CD4-positive, CD25-positive, alpha-beta regulatory T cell (primary cell): ENCODE measurements at regions not wholly inside any gene's neighbourhood (a gene's known extent, or its start where the extent isn't known, plus 50 kb on each side); places are given as distances from the start of the nearest gene placed in this dataset.
A peak's percentile ranks its signal among the peaks of the same experiment; 100 is the strongest.

Source experiments
- ATAC-seq, 2 donors: fragments of 150-1000 bp; cut with Tn5 transposase; one replicate each; pipeline ENCODE4 v1.10.0; 2021; ENCODE audit warnings: low read depth in 2 of 2, moderate number of reproducible peaks in 2 of 2, moderate library complexity in 1 of 2
- DNase-seq, 3 donors: peaks; one replicate each; pipeline versions ENCODE4 v3.0.0 to v3.0.0-alpha.2; 2012 to 2022; ENCODE audit warnings: mixed read lengths in 1 of 3
- H3K27ac ChIP-seq: one replicate; pipeline ENCODE4 v1.7.0; 2013; ENCODE audit warnings: mild to moderate bottlenecking, low read length; ENCODE audit not compliant: insufficient read depth, poor library complexity, severe bottlenecking
- H3K27me3 ChIP-seq: one replicate; pipeline ENCODE4 v1.7.0; 2013; ENCODE audit warnings: low read length; ENCODE audit not compliant: control insufficient read depth, insufficient read depth
- H3K36me3 ChIP-seq: one replicate; pipeline ENCODE4 v1.7.0; 2013; ENCODE audit warnings: mild to moderate bottlenecking, low read length, moderate library complexity; ENCODE audit not compliant: control insufficient read depth, insufficient read depth
- H3K4me1 ChIP-seq: 2 replicates; pipeline ENCODE4 v1.7.0; 2013; ENCODE audit warnings: mild to moderate bottlenecking, low read length; ENCODE audit not compliant: insufficient read depth, control insufficient read depth, poor library complexity, severe bottlenecking
- H3K4me3 ChIP-seq: one replicate; pipeline ENCODE4 v1.7.0; 2013; ENCODE audit warnings: low read depth, mild to moderate bottlenecking, low read length, moderate library complexity
- H3K9me3 ChIP-seq, 2 experiments: 1 replicate in 1 of 2; 2 replicates in 1 of 2; pipeline ENCODE4 v1.7.0; 2013; ENCODE audit warnings: low read length in 2 of 2, mild to moderate bottlenecking in 1 of 2, moderate library complexity in 1 of 2; ENCODE audit not compliant: control insufficient read depth in 2 of 2
- H3K27ac Mint-ChIP-seq, 3 donors: one replicate each; pipeline ENCODE4 v1.8.0; 2020 to 2022; ENCODE audit warnings: mild to moderate bottlenecking in 3 of 3, mixed read lengths in 3 of 3, moderate library complexity in 2 of 3
- H3K27me3 Mint-ChIP-seq: one replicate; pipeline ENCODE4 v1.8.0; 2022; ENCODE audit warnings: mild to moderate bottlenecking, mixed read lengths
- H3K36me3 Mint-ChIP-seq: one replicate; pipeline ENCODE4 v1.8.0; 2020; ENCODE audit warnings: mixed read lengths
- H3K4me1 Mint-ChIP-seq, 4 donors: one replicate each; pipeline ENCODE4 v1.8.0; 2020 to 2022; ENCODE audit warnings: mixed read lengths in 4 of 4, mild to moderate bottlenecking in 1 of 4
- H3K4me3 Mint-ChIP-seq, 4 donors: one replicate each; pipeline ENCODE4 v1.8.0; 2020 to 2022; ENCODE audit warnings: mild to moderate bottlenecking in 4 of 4, mixed read lengths in 4 of 4, moderate library complexity in 3 of 4
- H3K9me3 Mint-ChIP-seq, 7 donors: one replicate each; pipeline ENCODE4 v1.8.0; 2020 to 2022; ENCODE audit warnings: mixed read lengths in 7 of 7, mild to moderate bottlenecking in 3 of 7, moderate library complexity in 2 of 7

GRCh38 chrX:125203365-125203736 is 116.3 kb upstream of the TEX13C start:
- Mint-ChIP-seq H3K36me3 (no peaks in the 10 kb centered on the region), H3K4me1 (peaks cover 0 to 19% (median 4%) of the 10 kb centered on the region in 4 donors), H3K4me3 (no peak overlapping the region), H3K27ac (no peak overlapping the region), H3K27me3 (peaks cover 41% of the 10 kb centered on the region), H3K9me3 (peaks cover 0 to 2% (median 0%) of the 10 kb centered on the region in 7 donors)
- peaks cover 14% of the 10 kb centered on the region for H3K4me1 ChIP-seq
- peaks cover 6% of the 10 kb centered on the region for H3K27me3 ChIP-seq
- no peaks in the 10 kb centered on the region for H3K9me3 ChIP-seq
- H3K36me3 ChIP-seq: no peaks in the 10 kb centered on the region
- no peak for DNase-seq
- H3K4me3 ChIP-seq: no peak overlapping the region
- H3K27ac ChIP-seq: no peak overlapping the region
- no peak for ATAC-seq

- no peak overlapping the region for H3K27ac Mint-ChIP-seq
- peaks cover 41% of the 10 kb centered on the region for H3K27me3 Mint-ChIP-seq
- peaks cover 0 to 2% (median 0%) of the 10 kb centered on the region in 7 donors for H3K9me3 Mint-ChIP-seq
- peak overlapping the region; percentile 38 to 84 (median 50) for H3K4me3 Mint-ChIP-seq
- no peaks in the 10 kb centered on the region for H3K36me3 Mint-ChIP-seq
- peaks cover 0 to 19% (median 4%) of the 10 kb centered on the region in 4 donors for H3K4me1 Mint-ChIP-seq
- no peaks in the 10 kb centered on the region for H3K36me3 ChIP-seq
- DNase-seq (peak in 1 of 3 donors; percentile 2), ATAC-seq (no peak)
- H3K9me3 ChIP-seq: no peaks in the 10 kb centered on the region
- H3K27ac ChIP-seq: no peak overlapping the region
- peaks cover 14% of the 10 kb centered on the region for H3K4me1 ChIP-seq
- H3K27me3 ChIP-seq: peaks cover 4% of the 10 kb centered on the region
- no peak overlapping the region for H3K4me3 ChIP-seq
These were observed 115.7 kb upstream of the TEX13C start for GRCh38 chrX:125203737-125204578.

DNA sequence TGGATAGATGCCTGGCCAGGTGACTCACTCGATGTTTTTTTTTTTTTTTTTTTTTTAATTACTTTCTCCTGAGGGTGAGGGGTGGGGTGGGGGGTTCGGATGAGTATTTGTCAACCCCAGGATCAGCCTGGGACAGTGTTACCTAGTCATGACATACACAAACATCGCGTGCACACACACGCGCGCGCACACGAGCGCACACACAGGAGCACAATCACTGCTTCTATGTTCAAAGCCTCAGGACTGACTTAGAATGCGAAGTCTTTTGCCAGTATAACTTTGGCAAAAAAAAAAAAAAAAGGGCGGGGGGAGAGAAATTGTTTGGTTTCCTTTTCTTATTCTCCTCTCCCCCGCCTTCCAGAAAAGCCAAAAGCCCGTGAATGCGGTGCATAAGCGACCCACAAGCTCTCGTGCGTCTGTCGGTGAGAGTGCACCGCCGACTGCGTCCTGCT is 115.0 kb upstream of the TEX13C start:
- no peak for DNase-seq
- Mint-ChIP-seq H3K9me3 (peaks cover 0 to 2% (median 0%) of the 10 kb centered on the region in 7 donors), H3K4me3 (peak overlapping the region in 3 of 4 donors; percentile 61 to 86 (median 76)), H3K36me3 (no peaks in the 10 kb centered on the region), H3K4me1 (peaks cover 0 to 19% (median 4%) of the 10 kb centered on the region in 4 donors), H3K27me3 (peaks cover 41% of the 10 kb centered on the region), H3K27ac (no peak overlapping the region)
- Histone ChIP-seq H3K4me3 (peak overlapping the region; percentile 32), H3K4me1 (peaks cover 14% of the 10 kb centered on the region), H3K27ac (no peak overlapping the region), H3K27me3 (peaks cover 4% of the 10 kb centered on the region), H3K9me3 (no peaks in the 10 kb centered on the region), H3K36me3 (no peaks in the 10 kb centered on the region)
- no peak for ATAC-seq

DNA sequence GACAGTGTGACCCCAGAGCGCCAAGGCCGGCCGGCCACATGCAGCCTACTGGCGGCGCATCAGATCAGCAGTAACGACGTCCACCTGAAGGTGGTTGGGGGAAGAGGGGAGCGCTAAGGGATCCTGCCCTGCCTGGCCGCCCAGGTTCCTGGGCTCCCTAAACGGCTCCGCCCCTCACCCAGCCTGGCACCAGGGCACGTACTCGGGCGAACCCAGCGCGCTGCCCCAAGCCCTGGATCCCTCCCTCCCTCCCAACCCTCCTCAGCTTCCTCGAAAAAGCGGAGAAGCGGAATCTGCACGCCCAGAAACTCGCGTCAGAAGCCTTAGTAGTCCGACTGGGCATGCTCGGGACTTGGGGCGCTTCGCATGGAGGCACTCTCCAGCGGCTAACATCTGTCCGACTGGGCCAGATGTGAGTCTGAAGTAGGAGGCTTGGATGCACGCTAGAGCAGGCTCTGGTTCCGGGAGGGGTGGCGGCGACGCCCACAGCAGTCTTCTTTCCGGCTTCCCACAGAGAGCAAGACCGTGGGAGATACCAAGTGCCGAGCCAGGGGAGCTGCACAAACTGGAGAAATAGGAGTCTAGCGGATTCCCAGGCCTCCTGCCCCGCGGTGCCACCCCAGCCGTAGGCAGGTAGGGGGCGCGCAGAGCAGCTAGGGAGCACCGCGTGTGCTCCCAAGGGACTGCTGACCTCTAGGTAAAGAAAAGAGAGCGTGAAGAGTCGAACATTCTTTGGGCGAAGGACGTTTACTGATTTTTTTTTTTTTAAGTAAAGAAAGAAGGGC is 114.3 kb upstream of the TEX13C start:
- Histone ChIP-seq H3K9me3 (no peaks in the 10 kb centered on the region), H3K27ac (no peak overlapping the region), H3K36me3 (no peaks in the 10 kb centered on the region), H3K4me1 (peaks cover 14% of the 10 kb centered on the region), H3K4me3 (no peak overlapping the region), H3K27me3 (peaks cover 4% of the 10 kb centered on the region)
- Mint-ChIP-seq H3K9me3 (peaks cover 0 to 2% (median 0%) of the 10 kb centered on the region in 7 donors), H3K27ac (no peak overlapping the region), H3K27me3 (peaks cover 45% of the 10 kb centered on the region), H3K36me3 (no peaks in the 10 kb centered on the region), H3K4me3 (peak overlapping the region in 3 of 4 donors; percentile 74 to 79 (median 76)), H3K4me1 (peaks cover 0 to 19% (median 4%) of the 10 kb centered on the region in 4 donors)
- DNase-seq (peak in 1 of 3 donors; percentile 23), ATAC-seq (no peak)

DNA sequence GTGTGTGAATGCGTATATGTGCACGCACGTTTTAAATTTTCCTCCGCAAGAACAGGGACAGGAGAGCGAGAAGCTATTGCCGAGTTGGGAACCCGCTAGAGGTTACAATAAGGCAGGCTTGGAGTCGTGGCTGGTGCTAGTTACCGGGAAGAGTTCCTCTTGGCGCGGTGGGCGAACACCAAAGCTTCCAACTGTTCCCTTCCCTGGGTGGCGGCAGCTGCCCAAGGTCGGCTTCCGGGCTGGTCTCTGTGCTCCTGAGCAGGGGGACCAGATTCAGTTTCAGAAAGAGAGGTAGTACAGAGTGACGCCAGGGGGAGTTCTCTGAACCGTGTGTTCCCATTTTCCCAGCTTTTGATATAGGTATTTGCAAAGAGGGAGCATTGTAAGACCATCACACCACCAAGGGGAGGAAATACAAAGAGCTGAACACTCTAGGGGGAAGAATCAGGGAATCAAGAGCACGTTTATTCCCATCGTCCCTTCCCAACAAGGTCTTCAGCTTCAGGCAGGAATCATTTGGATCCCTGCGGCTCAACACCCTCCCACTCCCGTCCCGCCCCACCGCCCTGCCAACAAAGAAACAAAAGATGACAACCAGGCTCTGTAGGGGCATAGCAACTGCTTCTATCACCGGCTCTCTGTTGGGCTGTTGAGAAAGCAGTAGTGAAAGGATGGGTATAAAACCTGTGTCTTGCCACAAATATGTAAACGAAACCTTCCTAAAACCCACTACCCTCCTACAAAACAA is 113.6 kb upstream of the TEX13C start:
- no peak overlapping the region for H3K27ac ChIP-seq
- Mint-ChIP-seq H3K9me3 (peaks cover 0 to 2% (median 0%) of the 10 kb centered on the region in 7 donors), H3K27me3 (peaks cover 48% of the 10 kb centered on the region), H3K4me3 (peak overlapping the region in 3 of 4 donors; percentile 74 to 79 (median 76)), H3K36me3 (no peaks in the 10 kb centered on the region), H3K4me1 (peaks cover 0 to 19% (median 4%) of the 10 kb centered on the region in 4 donors), H3K27ac (no peak overlapping the region)
- peaks cover 14% of the 10 kb centered on the region for H3K4me1 ChIP-seq
- DNase-seq (no peak), ATAC-seq (no peak)
- no peak overlapping the region for H3K4me3 ChIP-seq
- H3K27me3 ChIP-seq: peaks cover 4% of the 10 kb centered on the region
- no peaks in the 10 kb centered on the region for H3K36me3 ChIP-seq
- H3K9me3 ChIP-seq: no peaks in the 10 kb centered on the region

DNA sequence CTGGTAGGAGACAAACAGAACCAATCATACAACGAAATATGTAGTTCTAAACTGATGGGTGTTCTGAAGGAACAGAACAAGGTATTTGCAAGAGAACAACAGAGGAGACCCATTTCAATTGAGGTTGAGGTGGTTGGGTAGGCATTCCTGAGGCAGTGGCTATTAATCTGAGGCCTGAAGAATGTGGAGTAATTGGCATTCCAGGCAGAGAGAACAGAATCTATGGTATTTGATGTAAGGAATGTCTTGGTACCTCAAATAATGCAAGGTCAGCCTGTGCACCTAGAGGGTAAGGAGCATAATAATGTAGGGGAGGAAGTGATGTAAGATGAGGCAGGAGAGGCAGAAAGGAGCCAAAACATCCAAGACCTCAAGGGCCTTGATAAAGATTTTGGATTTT is 109.5 kb upstream of the TEX13C start:
- H3K36me3 ChIP-seq: no peaks in the 10 kb centered on the region
- no peak overlapping the region for H3K4me3 Mint-ChIP-seq
- H3K36me3 Mint-ChIP-seq: no peaks in the 10 kb centered on the region
- no peak overlapping the region for H3K27ac Mint-ChIP-seq
- peaks cover 0 to 6% (median 0%) of the 10 kb centered on the region in 7 donors for H3K9me3 Mint-ChIP-seq
- H3K27me3 Mint-ChIP-seq: peaks cover 20% of the 10 kb centered on the region
- H3K27ac ChIP-seq: no peak overlapping the region
- no peaks in the 10 kb centered on the region for H3K9me3 ChIP-seq
- DNase-seq (no peak), ATAC-seq (no peak)
- H3K4me1 Mint-ChIP-seq: peaks cover 0 to 8% (median 4%) of the 10 kb centered on the region in 4 donors
- no peaks in the 10 kb centered on the region for H3K27me3 ChIP-seq
- no peak overlapping the region for H3K4me3 ChIP-seq
- H3K4me1 ChIP-seq: peaks cover 3% of the 10 kb centered on the region

GRCh38 chrX:125219852-125220251 is 99.8 kb upstream of the TEX13C start:
- H3K36me3 Mint-ChIP-seq: no peaks in the 10 kb centered on the region
- H3K27ac Mint-ChIP-seq: no peak overlapping the region
- H3K9me3 Mint-ChIP-seq: peaks cover 0 to 5% (median 0%) of the 10 kb centered on the region in 7 donors

More at GRCh38 chrX:125219852-125220251, 99.8 kb upstream of the TEX13C start:
- Histone ChIP-seq H3K4me1 (no peaks in the 10 kb centered on the region), H3K36me3 (no peaks in the 10 kb centered on the region), H3K4me3 (no peak overlapping the region), H3K27me3 (no peaks in the 10 kb centered on the region), H3K9me3 (no peaks in the 10 kb centered on the region), H3K27ac (no peak overlapping the region)
- DNase-seq: no peak
- H3K27me3 Mint-ChIP-seq: no peaks in the 10 kb centered on the region
- H3K4me1 Mint-ChIP-seq: no peaks in the 10 kb centered on the region
- no peak for ATAC-seq
- H3K4me3 Mint-ChIP-seq: no peak overlapping the region
